ENCODE measurements at regions not wholly inside any gene's neighbourhood (a gene's known extent, or its start where the extent isn't known, plus 50 kb on each side); places are given as distances from the start of the nearest gene placed in this dataset.

DNA sequence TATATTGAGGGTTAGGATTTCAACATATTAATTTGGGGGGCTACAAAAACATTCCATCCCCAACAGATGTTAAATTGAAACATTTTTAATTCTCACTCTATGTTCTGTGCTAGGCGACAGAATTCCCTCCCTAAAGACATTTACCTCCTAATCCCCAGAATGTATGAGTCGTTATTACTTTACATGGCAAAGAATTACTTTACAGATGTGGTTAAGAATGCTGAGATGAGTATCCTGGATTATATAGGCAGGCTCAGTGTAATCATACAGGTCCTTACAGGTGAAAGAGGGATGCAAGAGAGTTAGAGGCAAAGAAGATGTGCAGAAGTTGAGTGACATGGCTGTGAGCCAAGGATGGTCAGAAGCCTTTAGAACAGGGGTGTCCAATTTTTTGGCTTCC is 974.1 kb upstream of the ACVR2A start:
- Histone ChIP-seq H3K4me3 (no peak overlapping the region), H3K36me3 (no peaks in the 10 kb centered on the region), H3K27ac (no peak overlapping the region), H3K9me3 (no peaks in the 10 kb centered on the region), H3K4me1 (no peaks in the 10 kb centered on the region), H3K27me3 (no peaks in the 10 kb centered on the region)
- no peak for DNase-seq (ENCODE audit: low spot score in 2 of 2)
- intact Hi-C loops (cut with DNase I; ENCODE audit: low total_unique reads) = no loop called here
- TF ChIP-seq POLR2AphosphoS5 (IDR thresholded peaks at IDR 0.05) (no peak), POLR2A (IDR thresholded peaks at IDR 0.05) (no peak)
- TF ChIP-seq, protein P1, sequence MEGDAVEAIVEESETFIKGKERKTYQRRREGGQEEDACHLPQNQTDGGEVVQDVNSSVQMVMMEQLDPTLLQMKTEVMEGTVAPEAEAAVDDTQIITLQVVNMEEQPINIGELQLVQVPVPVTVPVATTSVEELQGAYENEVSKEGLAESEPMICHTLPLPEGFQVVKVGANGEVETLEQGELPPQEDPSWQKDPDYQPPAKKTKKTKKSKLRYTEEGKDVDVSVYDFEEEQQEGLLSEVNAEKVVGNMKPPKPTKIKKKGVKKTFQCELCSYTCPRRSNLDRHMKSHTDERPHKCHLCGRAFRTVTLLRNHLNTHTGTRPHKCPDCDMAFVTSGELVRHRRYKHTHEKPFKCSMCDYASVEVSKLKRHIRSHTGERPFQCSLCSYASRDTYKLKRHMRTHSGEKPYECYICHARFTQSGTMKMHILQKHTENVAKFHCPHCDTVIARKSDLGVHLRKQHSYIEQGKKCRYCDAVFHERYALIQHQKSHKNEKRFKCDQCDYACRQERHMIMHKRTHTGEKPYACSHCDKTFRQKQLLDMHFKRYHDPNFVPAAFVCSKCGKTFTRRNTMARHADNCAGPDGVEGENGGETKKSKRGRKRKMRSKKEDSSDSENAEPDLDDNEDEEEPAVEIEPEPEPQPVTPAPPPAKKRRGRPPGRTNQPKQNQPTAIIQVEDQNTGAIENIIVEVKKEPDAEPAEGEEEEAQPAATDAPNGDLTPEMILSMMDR (IDR thresholded peaks at IDR 0.05) = no peak

DNA sequence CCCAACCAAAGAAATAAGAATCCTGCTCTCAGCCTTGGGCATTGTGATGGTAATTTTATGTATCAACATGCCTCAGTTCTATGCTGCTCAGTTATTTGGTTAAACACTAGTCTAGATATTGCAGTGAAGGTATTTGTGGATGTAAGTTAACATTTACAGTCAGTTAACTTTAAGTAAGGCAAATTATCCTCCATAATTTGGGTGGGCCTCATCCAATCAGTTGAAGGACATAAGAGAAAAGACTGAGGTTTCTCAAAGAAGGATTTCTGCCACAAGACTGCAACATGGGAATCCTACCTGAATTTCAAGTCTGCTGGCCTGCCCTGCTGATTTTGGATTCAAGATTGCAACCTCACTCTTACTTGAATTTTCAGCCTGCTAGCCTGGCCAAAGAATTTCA is 975.5 kb upstream of the ACVR2A start:
- no peak for DNase-seq (ENCODE audit: low spot score in 2 of 2)

DNA sequence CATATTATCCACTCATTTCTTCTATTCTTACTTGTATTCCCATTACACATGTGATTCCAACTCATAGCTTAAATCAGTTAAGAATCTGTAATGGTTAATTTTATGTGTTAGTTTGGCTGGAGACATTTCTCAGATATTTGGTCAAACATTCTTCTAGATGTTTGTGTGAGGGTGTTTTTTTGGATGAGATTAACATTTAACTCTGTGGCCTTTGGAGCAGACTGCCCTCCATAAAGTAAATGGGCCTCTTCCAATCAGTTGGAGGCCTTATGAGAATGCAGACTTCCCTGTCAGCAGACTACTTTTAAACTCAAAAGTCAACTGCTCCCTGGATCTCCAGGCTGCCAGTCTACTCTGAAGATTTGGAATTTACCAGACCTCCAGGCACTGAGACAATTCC is 976.8 kb upstream of the ACVR2A start:
- no peak for DNase-seq (ENCODE audit: low spot score in 2 of 2)
- intact Hi-C loops (cut with DNase I; ENCODE audit: low total_unique reads) = no loop called here
- Histone ChIP-seq H3K36me3 (no peaks in the 10 kb centered on the region), H3K4me3 (no peak overlapping the region), H3K27me3 (no peaks in the 10 kb centered on the region), H3K27ac (no peak overlapping the region), H3K9me3 (peaks cover 5 to 8% of the 10 kb centered on the region in 2 donors), H3K4me1 (no peaks in the 10 kb centered on the region)
- TF ChIP-seq POLR2AphosphoS5 (IDR thresholded peaks at IDR 0.05) (no peak), POLR2A (IDR thresholded peaks at IDR 0.05) (no peak)
- TF ChIP-seq, protein P1 (IDR thresholded peaks at IDR 0.05) = no peak

More for the DNA sequence above, 975.5 kb upstream of the ACVR2A start:
- TF ChIP-seq POLR2AphosphoS5 (IDR thresholded peaks at IDR 0.05) (no peak), POLR2A (IDR thresholded peaks at IDR 0.05) (no peak)
- TF ChIP-seq, protein P1 (IDR thresholded peaks at IDR 0.05) = no peak
- intact Hi-C loops (cut with DNase I; ENCODE audit: low total_unique reads) = no loop called here
- Histone ChIP-seq H3K36me3 (no peaks in the 10 kb centered on the region), H3K4me1 (no peaks in the 10 kb centered on the region), H3K9me3 (peaks cover 0 to 1% of the 10 kb centered on the region in 2 donors), H3K27ac (no peak overlapping the region), H3K27me3 (no peaks in the 10 kb centered on the region), H3K4me3 (no peak overlapping the region)

DNA sequence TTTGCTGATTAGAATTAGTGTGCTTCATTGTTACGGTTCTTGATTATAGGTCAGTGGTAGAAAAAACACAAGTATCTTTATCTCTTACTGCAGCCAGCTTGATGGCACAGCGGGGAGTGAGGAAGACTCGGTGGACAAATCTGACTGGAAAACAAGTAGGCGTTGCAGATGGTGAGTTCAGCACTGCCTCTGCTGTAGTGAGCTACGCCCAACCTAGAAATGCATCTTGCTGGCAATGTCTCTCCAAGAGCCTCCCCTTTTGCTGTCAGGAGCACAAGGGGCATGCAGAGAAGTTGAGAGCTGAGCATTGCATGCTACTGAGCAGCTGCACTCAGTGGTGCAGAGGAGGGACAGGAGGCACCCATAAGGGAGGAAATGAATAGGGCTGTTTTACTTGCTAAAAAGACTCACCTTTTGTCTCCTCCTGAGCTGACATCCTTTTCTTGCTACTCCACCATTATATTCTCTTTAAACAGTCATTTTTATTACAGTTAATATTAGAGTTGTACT is 977.3 kb upstream of the ACVR2A start:
- TF ChIP-seq, protein P1 (IDR thresholded peaks at IDR 0.05) = no peak
- TF ChIP-seq POLR2A (IDR thresholded peaks at IDR 0.05) = no peak
- TF ChIP-seq POLR2AphosphoS5 (IDR thresholded peaks at IDR 0.05) = no peak
- H3K27me3 ChIP-seq = no peaks in the 10 kb centered on the region
- H3K4me1 ChIP-seq = no peaks in the 10 kb centered on the region
- intact Hi-C loops (cut with DNase I; ENCODE audit: low total_unique reads) = no loop called here
- H3K9me3 ChIP-seq = peaks cover 5 to 8% of the 10 kb centered on the region in 2 donors
- H3K27ac ChIP-seq = no peak overlapping the region
- DNase-seq (ENCODE audit: low spot score in 2 of 2) = no peak
- H3K36me3 ChIP-seq = no peaks in the 10 kb centered on the region
- H3K4me3 ChIP-seq = no peak overlapping the region

DNA sequence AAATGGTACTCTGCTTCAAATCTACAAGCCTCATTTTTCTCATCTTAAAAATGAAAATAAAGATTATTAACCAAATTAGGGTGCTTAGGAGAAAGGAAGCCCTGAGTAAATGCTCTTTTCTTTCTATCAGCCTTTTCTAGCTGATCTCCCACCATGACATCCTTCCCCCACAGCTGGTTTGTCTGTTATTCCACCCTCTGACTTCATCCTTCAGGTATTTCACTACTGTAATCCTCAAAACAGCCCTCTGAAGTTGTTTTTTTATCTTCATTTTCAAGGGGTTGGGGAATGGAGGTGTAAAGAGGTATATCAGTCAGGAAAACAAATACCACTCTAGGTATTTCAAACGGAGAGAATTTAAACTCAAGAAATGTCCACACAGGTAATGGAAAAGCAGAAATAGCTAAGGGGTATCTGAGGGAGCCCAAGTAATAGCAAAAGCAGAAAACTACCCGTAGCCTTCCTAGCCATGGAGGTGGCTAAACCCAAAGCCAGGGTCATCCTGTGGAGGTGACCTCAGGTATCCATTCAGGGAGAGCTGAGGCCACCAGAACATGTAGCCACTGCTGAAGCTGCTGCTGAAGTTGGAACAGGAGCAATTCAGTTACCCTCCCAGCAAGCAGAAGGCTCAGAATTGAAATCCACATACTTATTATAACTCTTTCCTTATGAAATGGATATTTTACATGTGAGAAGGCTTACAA is 990.9 kb upstream of the ACVR2A start:
- H3K27ac ChIP-seq = no peak overlapping the region
- DNase-seq (ENCODE audit: low spot score in 2 of 2) = no peak

More for the DNA sequence above, 990.9 kb upstream of the ACVR2A start:
- Histone ChIP-seq H3K36me3 (no peaks in the 10 kb centered on the region), H3K27me3 (no peaks in the 10 kb centered on the region), H3K9me3 (no peaks in the 10 kb centered on the region), H3K4me1 (no peaks in the 10 kb centered on the region), H3K4me3 (no peak overlapping the region)
- intact Hi-C loops (cut with DNase I; ENCODE audit: low total_unique reads) = no loop called here
- TF ChIP-seq POLR2A (IDR thresholded peaks at IDR 0.05) (no peak), POLR2AphosphoS5 (IDR thresholded peaks at IDR 0.05) (no peak)
- TF ChIP-seq, protein P1 (IDR thresholded peaks at IDR 0.05) = no peak
